SK-N-SH treated with all-trans-retinoic acid at 6 μM for 48 hours (cell line): ENCODE measurements at regions not wholly inside any gene's neighbourhood (a gene's known extent, or its start where the extent isn't known, plus 50 kb on each side); places are given as distances from the start of the nearest gene placed in this dataset.

Source experiments
- BACH2 ChIP-seq: fragments of 250-450 bp; sonication (Bioruptor Pico); IDR thresholded peaks from 2 replicates; pipeline ENCODE4 v1.9.0; 2021; ENCODE audit warnings: mild to moderate bottlenecking, borderline replicate concordance
- CSRNP3 ChIP-seq: fragments of 250-450 bp; sonication (Bioruptor Pico); IDR thresholded peaks from 2 replicates; pipeline ENCODE4 v1.5.1; 2021; ENCODE audit warnings: mild to moderate bottlenecking, moderate library complexity
- GLIS3 ChIP-seq: fragments of 250-450 bp; sonication (Bioruptor Pico); IDR thresholded peaks from 2 replicates; pipeline ENCODE4 v1.5.0; 2020; ENCODE audit warnings: mild to moderate bottlenecking, moderate library complexity
- ISL1 ChIP-seq: fragments of 250-450 bp; sonication (Bioruptor Pico); IDR thresholded peaks from 2 replicates; pipeline ENCODE4 v2.1.2; 2022; ENCODE audit warnings: mild to moderate bottlenecking, moderate library complexity
- PATZ1 ChIP-seq: fragments of 250-450 bp; sonication (Bioruptor Pico); IDR thresholded peaks from 2 replicates; pipeline ENCODE4 v1.8.0; 2020; ENCODE audit warnings: mild to moderate bottlenecking, moderate library complexity, borderline replicate concordance
- RARB ChIP-seq: fragments of 250-450 bp; sonication (Bioruptor Pico); IDR thresholded peaks from 2 replicates; pipeline ENCODE4 v1.8.0; 2021; ENCODE audit warnings: mild to moderate bottlenecking, moderate library complexity
- TCF4 ChIP-seq: fragments of 250-450 bp; sonication (Bioruptor Pico); IDR thresholded peaks from 2 replicates; pipeline ENCODE4 v1.8.0; 2021; ENCODE audit warnings: mild to moderate bottlenecking, moderate library complexity, borderline replicate concordance
- ZFP30 ChIP-seq: fragments of 450-650 bp; formaldehyde crosslinking; IDR thresholded peaks from 2 replicates; pipeline ENCODE4 v1.5.0; 2022; ENCODE audit warnings: mild to moderate bottlenecking, moderate library complexity
- TF ChIP-seq, protein P1 (sequence below): fragments of 250-450 bp; sonication (Bioruptor Pico); IDR thresholded peaks from 2 replicates; pipeline ENCODE4 v1.5.0; 2020; ENCODE audit warnings: mild to moderate bottlenecking, moderate library complexity

- no peak for TF ChIP-seq RARB (CRISPR knock-in tag)
- TF ChIP-seq BACH2 = no peak
- TF ChIP-seq TCF4 = no peak
- TF ChIP-seq, protein P1, sequence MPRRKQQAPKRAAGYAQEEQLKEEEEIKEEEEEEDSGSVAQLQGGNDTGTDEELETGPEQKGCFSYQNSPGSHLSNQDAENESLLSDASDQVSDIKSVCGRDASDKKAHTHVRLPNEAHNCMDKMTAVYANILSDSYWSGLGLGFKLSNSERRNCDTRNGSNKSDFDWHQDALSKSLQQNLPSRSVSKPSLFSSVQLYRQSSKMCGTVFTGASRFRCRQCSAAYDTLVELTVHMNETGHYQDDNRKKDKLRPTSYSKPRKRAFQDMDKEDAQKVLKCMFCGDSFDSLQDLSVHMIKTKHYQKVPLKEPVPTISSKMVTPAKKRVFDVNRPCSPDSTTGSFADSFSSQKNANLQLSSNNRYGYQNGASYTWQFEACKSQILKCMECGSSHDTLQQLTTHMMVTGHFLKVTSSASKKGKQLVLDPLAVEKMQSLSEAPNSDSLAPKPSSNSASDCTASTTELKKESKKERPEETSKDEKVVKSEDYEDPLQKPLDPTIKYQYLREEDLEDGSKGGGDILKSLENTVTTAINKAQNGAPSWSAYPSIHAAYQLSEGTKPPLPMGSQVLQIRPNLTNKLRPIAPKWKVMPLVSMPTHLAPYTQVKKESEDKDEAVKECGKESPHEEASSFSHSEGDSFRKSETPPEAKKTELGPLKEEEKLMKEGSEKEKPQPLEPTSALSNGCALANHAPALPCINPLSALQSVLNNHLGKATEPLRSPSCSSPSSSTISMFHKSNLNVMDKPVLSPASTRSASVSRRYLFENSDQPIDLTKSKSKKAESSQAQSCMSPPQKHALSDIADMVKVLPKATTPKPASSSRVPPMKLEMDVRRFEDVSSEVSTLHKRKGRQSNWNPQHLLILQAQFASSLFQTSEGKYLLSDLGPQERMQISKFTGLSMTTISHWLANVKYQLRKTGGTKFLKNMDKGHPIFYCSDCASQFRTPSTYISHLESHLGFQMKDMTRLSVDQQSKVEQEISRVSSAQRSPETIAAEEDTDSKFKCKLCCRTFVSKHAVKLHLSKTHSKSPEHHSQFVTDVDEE = no peak
- no peak for TF ChIP-seq ZFP30 (CRISPR knock-in tag)
- no peak for TF ChIP-seq PATZ1 (CRISPR knock-in tag)
- TF ChIP-seq ISL1 (CRISPR knock-in tag) = no peak
- no peak for TF ChIP-seq GLIS3 (CRISPR knock-in tag)
- no peak for TF ChIP-seq CSRNP3 (CRISPR knock-in tag)
Measured at GRCh38 chrX:20829665-20830491, 544.3 kb upstream of the CNKSR2 start.
